Occipital lobe (tissue), 1 donor: ENCODE measurements at regions not wholly inside any gene's neighbourhood (a gene's known extent, or its start where the extent isn't known, plus 50 kb on each side); places are given as distances from the start of the nearest gene placed in this dataset.
"Not testable (repeated sequence)": the region's sequence is repeated elsewhere in the genome, so short reads cannot be mapped to it uniquely, and the experiment has no call there.

Experiments used
- DNase-seq: peaks from one replicate; lab custom pipeline; 2025; lab: John Stamatoyannopoulos, UW

GRCh38 chr2:44084850-44085249 is 83.8 kb upstream of the PPM1B start:
- no peak for DNase-seq

GRCh38 chr2:44086629-44087028 is 82.0 kb upstream of the PPM1B start:
- no peak for DNase-seq

DNA sequence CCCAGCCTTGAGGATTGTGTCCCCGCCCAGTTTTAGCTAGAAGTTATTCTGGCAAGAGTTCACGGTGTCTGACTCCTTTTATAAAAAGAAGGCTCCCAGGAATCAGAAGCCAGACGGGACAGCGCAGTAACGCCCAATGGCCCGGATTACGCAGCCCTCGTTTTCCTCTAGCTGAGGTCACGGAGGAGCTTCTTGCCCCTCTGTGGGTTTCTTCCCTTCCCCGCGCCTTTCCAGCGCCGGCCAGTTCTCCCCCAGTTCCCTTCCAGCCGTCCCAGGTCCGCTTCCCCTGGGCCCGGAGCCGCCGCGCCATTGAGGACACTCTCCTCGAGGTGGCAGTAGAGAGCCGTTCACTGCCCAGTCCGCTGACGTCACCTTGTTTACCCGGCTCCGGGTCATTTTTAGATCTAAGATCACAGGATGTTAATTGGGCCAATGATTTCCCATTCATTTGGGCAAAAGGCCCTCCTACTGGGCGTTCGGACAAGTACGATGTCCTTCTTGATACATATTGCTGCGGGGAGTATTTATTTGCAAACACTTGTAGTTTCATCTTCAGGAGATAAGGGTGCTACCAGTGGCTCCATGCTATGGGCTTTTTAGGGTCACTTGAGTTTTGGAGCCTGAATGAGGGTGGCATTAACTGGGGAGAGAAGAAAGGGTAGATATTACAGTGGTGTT is 81.5 kb upstream of the PPM1B start:
- peak; percentile 84 for DNase-seq

GRCh38 chr2:44087714-44088092 is 81.0 kb upstream of the PPM1B start:
- DNase-seq, result no peak

DNA sequence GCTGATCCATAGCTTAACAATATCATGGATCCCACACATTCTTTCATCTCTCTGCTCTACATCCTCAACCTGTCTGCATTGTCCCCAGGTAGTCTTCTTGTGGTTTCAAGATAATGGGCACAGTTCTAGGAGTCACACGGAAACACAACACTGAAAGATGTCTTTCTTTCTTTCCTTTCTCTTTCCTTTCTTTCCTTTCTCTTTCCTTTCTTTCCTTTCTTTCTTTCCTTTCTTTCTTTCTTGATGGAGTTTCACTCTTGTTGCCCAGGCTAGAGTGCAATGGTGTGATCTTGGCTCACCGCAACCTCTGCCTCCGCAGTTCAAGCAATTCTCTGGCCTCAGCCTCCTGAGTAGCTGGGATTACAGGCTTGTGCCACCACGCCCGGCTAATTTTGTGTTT is 76.2 kb upstream of the PPM1B start:
- DNase-seq, result not testable (repeated sequence)

DNA sequence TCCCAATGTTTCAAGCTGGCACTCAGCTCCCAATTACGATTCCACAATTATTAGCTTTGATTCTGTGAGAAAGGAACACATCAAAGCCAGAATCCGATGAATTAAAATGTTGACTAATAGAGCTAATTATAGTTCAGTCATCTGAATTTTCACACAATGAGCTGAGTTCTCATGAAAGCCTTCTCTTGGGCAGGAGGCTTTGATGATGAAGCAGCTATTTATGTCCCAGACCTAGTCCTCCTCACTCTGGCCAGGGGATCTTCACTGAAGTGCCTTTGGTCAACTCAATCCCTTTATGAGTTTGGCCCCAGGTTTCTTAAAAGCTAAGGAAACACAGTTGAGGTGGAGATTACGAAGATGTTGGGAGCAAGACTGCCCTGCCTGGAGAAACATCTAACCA is 74.7 kb upstream of the PPM1B start:
- DNase-seq, result no peak

DNA sequence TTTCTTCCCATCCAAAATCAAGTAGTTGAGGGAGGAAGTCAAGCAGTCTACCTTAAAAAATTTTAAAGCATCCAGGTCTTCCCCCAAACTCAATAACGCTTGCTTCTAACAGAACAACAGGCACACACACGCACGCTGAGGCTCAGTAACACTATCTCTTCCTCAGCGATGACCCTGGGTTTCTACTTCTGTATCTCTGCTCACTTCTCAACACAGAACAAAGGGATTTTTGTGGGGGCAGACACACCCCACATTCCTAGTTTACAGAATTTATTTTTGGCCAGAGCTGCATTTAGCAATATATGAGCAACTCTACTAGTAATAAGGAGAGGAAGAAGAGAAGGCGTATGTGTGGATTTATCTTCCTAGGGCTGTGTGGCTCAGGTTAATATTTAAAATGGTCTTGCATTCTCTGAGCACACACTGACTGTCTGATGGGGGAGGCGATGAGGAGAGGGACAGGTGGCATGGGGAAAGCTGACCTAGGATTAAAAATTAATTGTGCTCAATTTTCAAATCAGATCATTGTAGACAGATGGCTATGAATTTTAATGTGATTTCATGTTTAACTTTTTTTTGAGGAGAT is 71.3 kb upstream of the PPM1B start:
- DNase-seq, result no peak

DNA sequence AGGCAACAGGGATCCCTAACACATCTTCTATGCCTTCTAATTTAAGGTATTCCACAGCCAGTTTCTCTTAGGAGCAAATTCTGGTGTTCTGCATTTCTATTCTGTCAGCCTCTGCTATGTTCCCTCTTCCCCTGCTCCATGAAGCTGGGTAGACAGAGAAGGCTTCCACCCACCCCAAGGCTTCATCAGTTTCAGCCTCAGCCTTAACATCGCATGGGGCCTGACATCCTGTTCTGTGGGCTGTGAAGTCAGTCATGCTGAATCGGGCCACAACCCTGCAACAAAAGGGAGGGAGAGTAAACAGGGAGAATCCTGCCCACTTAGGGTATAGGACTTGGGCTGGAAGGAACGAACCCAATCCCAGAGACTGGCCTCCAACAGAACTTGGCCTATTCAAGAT is 70.6 kb upstream of the PPM1B start:
- DNase-seq, result no peak

DNA sequence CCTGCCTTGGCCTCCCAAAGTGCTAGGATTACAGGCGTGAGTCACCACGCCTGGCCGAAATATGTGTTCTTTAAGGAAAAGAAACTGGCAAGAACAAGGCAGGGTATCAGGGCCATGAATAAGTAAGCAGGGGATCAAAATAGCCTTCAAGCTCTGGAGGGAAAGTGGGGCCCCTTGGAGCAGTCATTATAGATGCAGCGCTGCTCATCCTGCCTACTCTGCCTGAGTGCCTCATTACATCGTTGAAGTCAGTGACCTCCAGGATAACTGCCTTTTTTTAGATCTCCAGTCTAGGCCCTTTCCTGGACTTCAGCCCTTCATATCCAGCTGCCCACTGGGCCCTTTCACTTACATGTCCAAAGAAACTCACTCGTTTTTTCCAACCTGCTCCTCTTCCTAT is 69.8 kb upstream of the PPM1B start:
- DNase-seq, result no peak

DNA sequence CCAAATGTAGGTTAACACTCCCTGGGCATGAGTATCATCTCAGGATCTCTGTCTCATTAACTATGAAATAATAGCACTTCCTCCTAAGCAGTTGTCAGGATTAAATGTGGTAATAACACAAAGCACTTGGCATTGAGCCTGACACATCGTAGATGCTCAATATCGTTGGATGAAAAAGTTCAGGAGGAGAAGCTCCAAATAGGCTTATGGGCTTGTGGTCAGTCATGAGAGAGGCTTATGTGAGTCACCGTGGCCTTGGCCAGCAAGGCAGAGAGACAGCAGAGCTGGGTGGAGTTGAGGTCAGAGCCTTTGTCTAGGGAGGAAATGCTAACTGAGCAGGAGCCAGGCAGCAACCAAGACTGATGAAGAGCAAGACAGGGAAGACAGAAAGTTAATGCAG is 68.3 kb upstream of the PPM1B start:
- no peak for DNase-seq

DNA sequence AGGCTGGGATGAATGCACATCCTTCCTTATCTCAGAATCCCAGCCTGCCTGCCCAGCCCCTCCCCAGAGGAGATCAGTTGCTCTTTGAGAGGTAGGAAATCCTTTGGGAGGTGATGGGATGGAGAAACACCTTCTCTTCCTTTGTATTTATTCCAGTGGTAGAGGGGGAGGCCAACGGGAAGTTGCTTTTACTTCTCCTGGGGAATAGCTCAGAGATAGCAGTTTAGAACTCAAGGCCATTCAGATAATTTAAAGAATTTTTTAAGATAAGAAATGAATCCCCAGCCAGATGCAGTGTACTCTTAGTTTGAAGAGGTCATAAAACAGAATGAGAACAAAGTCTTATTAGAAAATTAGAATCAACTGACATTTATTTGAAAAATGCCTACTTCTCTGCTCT is 67.4 kb upstream of the PPM1B start:
- DNase-seq, result no peak

DNA sequence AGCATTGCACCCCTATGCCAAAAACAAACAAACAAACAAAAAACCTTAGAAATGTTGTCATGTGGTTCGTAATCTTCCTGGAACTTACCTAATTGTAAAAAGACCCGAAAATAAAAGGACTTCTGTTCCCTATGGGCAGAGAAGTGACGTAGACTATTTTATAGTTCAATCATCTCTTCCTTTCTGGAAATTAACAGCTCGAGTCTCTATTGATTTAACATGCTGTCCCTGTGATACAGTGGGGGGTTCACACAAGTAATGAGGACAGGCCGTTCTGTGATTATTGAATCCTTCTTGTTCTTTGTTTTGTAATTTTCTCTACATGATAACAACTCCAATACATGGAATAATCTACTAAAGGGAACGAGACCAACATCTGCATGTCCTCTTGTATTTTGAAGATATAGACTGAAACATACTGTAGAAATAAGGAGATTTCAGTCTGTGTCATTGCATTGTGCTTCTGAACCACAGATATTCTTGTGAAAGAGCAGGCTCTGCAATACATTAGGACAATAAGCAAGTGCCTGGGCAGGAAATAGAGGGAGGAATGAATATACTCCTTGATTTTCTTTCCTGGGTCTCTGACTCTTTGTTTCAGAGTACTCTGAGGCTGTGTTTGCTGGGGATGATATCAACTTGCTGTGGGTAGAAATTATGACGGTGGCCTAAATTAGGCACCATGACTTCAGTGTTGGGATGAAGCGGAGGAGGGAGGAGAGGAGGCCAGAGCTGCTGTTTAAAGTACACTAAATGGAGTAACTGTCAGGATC is 65.7 kb upstream of the PPM1B start:
- no peak for DNase-seq

DNA sequence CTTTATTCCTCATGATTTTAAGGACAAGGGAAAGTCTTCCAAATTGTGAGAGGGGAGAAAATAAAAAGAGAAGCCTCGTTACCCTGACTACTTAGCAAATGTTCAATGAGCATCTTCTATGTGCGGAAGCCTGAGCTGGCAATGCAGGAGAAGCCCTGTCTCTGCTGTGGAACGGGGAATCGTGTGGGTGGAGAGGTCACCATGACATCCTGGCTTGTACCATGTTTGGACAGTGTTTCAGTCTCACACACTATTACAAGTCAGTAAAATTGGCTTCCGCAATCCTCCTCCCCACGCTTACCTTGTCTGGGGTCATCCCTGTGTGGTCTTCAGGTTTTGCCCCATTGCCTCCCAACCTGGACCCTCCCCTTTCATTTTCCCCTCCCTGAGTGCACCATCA is 65.0 kb upstream of the PPM1B start:
- DNase-seq, result no peak

- no peak for DNase-seq
These were observed 63.8 kb upstream of the PPM1B start for GRCh38 chr2:44104855-44105271.

GRCh38 chr2:44106509-44106908 is 62.2 kb upstream of the PPM1B start:
- not testable (repeated sequence) for DNase-seq

DNA sequence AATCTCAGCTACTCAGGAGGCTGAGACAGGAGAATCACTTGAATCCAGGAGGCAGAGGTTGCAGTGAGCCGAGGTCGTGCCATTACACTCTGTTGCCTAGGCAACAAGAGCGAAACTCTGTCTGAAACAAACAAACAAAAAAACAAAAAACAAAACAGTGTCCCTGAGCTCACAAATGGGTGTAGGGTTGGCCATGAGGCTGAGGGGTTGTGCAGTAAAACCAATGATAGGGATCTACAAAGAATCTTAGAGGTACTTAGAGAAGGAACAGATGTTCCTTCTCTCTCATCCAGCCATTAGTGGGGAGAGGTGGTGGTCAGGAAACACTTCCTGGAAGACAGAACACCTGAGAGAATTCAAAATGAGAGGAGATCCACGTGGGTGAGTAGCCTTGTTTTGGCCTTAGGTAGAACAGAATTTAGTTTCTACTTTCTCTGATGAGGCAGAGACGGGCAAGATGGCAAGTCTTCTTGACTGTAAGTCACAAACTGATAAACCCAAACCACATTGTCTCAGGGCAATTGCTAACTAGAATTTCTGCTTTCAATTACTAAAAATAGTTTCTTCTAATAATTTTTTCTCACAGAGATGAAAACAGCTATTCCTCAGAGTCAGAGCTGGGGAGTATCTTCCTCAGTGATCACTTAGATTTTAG is 61.5 kb upstream of the PPM1B start:
- DNase-seq, result no peak

GRCh38 chr2:44107974-44108373 is 60.7 kb upstream of the PPM1B start:
- DNase-seq, result no peak

- DNase-seq, result no peak
These were observed 59.5 kb upstream of the PPM1B start for GRCh38 chr2:44109166-44109565.

GRCh38 chr2:44110444-44110843 is 58.2 kb upstream of the PPM1B start:
- no peak for DNase-seq

DNA sequence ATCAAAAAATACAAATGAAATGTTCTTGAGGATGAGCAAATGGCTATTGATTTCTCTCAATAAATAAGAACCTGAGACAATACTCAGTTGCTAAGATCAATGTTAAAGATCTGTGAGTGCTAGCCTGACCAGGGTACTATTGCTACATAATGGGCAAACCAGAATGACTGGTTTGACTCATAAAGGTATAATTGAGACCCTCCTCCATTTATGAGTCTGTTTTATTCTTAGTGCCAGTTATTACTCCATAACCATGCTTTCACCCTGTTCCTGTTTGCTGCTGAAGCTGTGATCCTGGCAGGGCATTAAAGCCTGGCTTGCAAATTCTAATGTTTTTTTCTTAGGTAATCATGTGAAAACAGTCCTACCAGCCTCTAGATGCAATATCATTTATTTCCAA is 56.6 kb upstream of the PPM1B start:
- DNase-seq, result no peak

GRCh38 chr2:44116319-44116718 is 52.4 kb upstream of the PPM1B start:
- no peak for DNase-seq

DNA sequence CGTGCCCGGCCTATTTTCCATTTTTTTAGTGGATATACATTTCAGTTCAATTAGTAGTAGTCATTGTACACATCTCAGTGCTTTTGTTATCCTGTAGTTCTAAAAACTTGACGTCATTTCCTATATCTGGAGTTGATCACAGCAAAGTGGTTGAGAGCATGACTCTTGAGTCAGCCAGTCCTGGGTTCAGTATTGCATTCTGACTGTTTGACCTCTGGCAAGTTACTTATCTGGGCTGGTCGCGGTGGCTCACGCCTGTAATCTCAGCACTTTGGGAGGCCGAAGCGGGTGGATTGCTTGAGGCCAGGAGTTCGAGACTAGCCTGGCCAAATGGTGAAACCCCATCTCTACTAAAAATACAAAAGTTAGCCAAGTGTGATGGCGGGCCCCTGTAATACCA is 50.4 kb upstream of the PPM1B start:
- no peak for DNase-seq
